ENCODE measurements at regions not wholly inside any gene's neighbourhood (a gene's known extent, or its start where the extent isn't known, plus 50 kb on each side); places are given as distances from the start of the nearest gene placed in this dataset.

DNA sequence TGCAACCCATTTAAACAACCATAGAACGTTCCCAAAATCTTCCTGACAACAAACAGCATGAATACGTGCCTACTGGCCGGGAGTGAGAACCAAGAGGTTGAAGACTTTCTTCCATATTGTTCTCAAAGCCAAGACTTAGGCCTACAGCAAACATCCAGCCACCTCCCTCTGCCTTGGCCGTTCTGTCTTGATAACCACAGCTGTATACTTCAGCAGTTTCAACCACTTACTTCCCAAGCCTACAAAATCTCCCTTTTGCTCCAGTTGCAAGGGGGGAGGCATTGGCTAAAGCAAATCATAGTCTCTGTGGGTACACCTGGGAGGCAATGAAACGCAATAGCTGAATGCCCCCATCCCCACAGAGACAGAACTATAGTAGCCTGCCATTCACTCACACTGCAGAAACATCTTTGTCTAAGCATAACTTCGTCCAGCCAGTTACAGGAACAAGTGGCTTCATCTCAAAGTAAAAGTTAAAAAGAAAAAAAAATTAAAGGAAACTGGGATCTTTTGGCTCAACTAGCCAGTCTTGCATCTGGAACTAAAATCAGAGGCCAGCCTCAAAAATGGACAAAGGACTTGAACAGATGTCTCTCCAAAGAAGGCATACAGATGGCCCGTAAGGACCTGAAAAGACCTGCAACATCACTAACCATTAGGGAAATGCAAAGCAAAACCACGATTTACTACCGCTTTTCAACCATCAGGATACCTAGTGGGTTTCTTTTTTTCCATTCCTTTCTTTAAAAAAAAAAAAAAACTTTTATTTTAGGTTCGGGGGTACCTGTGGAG lies 186.0 kb downstream of the PSMG1 start:
- DNase-seq = no peak

DNA sequence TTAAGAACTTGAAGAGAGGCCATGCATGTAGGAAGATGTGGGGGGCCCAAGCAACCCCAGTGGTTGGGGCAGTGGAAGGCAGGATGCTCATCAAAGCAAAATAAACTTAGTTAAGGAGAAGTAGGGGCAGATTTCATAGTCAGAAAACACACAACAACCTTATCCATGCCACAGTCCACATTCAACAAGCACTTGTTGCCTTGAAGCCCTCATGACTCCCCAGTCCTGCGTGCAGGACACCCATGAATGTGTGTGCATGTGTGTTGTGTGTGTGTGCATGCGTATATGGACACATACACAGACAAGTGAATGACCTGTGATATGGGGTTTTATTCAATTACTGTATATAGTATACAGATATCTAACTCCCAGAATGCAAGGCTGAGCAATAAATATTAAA lies 186.9 kb downstream of the PSMG1 start:
- no peak for DNase-seq

DNA sequence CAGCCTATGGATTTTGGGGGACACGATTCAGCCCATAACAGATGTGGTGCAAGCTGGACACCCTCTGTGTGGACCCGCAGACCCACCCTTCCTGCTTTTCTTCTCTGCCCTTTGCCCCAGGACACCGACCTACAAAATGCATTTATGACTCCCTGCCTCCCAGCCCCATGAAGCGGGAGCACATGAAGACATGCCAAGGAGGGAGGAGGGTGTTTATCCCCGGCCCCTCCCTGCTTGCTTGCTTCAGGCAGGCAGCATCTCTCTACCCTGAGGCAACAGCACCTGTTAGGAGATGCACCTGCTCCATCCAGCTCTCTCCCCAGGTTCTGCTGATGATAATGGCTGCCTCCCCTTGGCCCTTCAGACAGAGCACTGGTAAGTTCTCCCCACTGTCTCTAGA lies 187.5 kb downstream of the PSMG1 start:
- DNase-seq = no peak

DNA sequence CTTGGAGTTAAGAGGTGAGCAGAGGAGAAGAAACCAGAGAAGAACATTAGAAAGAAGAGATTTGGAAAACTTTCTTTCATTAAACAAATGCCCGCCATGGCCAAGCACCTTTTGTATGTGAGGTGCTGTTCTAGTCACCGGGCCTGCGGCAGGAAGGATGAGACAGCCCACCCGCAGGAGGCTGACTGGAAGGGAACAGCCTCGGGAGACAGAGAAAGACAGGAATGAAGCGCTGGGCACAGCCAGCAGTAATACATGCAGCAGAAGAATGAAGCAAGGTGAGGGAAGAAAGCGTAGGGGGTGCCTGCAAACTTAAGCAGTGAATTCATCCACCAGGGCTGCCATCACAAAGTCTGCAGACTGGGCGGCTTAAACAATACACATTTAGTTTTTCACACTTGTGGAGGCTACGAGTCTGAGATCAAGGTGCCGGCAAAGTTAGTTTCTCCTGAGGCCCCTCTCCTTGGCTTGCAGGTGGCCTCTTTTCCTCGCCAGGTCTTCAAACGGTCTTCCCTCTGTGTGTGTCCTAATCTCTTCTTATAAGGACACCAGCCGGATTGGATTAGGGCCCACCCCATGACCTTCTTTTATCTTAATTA lies 188.1 kb downstream of the PSMG1 start:
- DNase-seq = no peak

DNA sequence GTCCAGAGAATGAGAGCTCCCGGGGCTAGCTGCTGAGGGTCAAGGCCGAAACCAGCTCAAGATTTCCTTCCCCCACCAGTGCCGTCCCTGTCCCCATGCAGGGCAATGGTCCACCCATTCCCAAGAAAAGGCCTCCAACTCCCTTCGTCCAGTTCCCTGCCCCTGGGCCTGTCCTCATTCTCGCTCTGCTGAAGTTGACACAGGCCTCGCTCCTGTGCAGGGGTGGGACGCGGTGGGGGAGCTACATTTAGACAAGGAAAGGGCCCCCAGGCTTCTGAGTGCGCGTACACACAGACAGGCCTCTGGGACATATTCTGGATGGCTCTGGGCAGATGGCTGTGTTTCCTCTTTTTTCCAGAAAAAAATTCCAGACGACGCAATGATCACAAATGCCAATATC lies 188.3 kb downstream of the ETS2 start:
- no peak for DNase-seq

DNA sequence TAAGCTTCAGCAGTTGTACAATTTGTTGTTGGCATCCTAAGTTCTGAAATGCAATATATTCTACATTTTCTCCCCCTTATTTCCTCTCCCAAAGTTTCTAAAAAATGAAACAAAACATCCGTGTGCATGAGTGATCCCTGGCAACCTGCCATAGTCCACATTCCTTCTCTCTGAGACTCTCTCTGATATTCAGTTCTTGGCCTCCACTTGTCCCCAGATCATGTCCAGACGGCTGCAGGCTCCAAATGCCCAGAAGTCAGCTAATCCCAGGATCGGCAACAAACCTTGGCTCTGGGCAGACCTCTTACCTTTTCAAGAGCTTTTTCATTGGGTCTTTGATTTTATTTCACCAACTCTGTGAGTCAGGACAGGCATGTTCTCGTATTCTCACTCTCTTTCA lies 187.8 kb downstream of the ETS2 start:
- DNase-seq = no peak

DNA sequence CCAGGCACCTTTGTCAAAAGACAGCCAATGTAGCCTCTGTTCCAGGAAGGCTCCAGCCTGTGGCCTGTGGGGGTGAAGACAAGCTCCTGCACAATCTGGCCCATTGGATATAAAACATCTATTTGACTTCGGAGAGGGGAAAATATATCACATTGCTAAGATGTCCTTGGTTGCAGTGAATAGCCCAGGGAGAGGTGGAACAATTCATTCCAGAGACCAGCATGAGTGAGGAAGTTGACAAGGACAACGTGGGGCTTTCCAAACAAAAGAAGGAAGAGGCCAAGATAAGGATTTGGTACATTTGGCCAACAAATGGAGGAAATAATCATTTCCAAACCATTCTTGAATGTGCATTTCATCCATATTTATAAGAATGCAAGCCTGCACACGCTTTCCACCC lies 187.0 kb downstream of the ETS2 start:
- no peak for DNase-seq

DNA sequence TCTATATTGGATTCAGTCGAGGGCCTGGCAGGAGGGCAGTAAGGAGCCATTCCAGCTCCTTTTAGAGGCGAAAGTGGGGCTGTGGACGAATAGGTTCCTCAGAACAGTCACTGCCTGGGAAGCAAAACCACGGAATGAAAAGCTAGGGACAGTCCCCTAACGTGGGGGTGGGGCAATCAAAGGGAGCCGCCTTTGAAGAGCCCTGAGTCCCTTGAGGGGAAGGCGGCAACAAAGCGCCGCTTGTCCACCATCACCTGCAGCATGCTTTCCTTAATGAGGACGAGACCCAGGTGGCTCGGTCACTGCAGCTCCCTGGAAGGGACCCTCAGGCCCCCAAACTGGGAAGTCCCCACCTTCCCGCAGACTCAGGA lies 184.7 kb downstream of the ETS2 start:
- DNase-seq = peak; percentile 72

DNA sequence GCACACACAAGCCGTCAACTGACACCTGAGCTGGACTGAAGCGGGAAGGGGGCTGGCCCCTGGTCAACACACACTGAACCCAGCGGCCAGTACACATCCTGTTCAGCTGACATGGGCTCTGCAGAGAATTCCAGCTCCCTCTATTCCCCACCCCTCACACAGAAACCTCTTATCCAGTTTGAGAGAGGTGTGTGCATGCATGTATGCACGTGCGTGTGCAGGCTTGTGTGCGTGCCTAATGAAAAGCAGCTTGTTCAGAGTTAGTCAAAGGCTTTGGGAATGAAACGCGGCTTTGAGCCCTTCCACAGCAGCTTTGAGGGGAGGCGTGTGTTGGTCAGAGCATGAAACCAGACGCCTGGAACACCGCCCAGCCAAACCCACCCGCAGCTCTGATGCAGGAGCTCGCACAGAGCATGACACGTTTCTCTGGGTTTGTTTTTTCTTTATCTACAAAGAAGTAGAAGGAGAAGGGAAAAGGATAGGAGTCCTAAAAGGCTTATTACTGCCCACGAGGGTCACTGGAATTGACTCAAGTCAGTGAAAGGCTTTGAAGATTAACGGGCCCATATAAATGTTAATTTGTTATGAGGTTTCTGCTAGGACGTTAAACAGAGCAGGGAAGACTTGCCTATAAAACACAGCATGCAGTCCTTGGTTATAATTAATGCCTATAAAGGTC lies 184.2 kb downstream of the ETS2 start:
- peak; percentile 72 for DNase-seq

DNA sequence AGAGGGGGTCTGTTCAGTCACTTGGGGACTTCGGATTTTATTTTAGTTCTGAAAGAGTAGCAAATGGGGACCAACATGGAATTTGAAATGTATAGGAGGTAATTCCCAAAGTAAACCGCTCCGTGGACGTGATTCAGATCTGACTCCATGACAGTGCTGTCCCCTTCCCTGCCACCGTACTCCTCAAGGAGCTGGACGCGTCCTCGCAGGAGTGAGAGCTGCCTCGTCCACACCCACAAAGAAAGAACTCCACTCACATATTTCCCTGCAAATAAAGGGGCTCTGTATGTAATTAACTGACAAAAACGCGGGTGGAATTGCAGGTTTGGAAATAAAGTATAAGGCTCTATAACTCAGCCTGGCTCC lies 183.6 kb downstream of the ETS2 start:
- DNase-seq = no peak

DNA sequence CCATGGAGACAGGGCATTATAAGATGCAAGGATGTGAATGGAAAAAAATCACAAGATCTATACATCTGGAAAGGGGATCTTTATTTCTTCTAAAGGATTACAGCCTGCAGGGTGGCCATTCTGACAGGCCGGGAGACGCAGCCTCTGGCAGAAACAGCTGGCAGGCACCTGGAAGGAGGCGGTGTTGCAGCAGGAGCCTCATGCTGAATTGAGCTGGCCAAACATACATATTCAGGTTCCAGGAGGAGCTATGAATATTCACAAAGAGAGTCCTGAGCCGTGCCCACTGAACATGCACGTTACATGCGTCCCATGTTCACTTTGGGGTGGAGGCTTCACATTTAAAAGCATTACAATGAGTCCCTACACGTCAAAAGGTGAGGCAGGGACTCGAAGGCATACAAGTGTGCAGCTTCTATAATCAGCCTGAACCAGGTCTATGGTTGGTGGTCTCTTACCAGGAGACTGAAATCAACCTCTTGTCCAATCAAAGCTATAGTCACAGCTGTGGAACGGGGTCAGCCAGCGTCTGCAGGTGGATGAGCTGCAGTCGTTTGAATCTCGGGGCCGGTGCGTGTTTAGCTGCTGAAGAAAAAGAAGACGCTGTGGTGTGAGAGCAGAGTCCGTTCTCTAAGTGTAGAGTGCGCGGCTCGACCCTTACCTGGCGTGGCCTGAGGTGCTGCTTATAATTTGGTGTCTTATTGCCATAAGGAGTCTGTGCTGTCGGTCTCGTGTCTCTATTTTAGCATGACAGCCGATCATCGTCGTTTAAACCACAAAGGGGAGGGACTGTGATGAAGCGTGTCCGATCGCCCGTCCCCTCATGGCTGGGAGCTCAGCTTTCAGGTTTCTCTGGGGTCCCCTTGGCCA lies 183.0 kb downstream of the ETS2 start:
- DNase-seq = no peak

DNA sequence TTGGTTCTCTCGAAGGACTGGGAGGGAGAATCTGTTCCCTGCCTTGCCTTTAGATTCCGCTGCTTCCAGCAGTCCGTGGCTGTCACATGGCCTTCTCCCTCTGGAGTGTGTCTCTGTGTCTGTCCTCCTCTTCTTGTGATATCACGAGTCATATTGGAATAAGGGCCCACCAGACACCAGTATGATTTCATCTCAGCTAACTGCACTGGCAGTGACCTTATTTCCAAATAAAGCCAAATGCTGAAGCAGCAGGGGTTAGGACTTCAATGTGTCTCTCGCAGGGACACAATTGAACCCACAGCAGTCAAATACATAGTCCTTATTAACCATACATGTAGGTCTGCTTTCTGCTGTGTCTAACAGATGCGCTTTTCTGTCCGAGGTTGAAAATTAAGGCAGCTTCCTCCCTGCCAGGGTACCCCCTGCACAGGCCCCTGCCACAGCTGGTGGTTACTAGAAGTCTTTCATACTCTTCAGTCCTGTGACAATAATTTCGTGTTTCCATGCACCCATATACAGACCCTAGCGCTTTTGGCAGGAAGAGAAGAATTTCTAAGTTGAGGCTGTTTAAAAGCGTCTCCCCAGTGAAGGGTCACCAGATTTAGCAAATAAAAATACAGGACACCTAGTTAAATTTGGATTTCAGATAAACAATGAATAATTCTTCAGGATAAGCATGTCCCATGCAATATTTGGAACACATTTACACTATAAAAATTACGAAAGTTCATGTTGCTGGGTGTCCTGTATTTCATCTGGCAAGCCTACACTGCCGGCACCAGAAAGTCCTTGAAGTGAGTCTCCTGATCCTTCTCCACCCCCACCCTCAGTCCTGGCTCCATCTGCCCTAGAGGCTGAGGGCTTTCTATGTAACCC lies 182.1 kb downstream of the ETS2 start:
- no peak for DNase-seq

DNA sequence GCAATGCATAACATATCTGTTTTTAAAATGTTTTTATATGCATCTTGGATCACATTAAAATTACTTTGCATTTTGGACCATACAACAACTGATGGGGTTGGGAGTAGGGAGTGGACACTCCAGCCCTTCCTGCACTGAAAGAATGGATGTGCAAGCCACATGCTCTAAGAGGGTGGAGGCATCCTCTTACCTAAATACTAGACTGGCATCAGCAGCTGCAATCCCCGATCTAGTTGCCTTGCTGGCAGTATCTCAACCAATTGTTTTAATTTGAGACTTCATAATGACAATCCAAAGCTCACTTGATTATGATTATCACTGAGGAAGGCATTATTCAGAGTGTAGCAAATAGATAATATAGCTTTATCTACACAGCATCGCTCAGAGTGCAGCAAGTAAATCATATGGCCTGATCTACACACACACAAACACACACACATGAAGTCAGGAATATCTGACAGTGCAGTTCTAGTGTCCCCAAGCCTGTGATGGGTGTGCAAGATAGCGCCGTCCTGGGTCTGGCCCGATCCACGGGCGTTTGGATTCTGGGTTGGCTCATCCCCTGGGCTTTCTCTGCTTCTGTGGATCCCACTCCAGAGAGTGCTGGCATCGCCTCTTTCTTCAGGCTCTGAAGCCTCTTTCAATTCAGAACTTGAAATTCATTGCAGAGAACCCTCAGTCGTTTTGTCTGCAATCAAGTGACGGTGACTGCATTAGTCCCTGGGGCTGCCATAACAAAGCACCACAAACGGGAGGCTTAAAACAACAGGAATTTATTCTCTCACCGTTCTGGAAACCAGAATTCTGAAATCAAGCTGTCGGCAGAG lies 181.3 kb downstream of the ETS2 start:
- DNase-seq = no peak

DNA sequence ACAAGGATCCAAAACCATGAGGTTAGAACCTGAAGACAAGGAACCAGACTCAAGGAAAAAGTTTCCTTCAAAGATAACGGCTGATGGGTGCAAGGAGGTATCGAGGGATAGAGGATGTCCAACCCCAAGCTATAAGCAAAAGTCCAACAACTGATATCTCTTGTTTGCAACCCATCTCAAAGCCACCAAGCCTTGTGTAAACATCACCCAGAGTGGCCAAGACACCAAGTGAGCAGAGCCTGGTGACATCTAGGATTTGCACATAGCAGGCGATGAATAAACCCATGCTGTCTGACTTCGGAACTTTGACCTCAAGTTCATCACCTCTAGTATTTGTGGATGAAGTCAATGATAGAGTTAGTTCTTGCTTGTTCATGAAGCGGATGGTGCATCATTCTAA lies 180.7 kb downstream of the ETS2 start:
- DNase-seq = no peak

DNA sequence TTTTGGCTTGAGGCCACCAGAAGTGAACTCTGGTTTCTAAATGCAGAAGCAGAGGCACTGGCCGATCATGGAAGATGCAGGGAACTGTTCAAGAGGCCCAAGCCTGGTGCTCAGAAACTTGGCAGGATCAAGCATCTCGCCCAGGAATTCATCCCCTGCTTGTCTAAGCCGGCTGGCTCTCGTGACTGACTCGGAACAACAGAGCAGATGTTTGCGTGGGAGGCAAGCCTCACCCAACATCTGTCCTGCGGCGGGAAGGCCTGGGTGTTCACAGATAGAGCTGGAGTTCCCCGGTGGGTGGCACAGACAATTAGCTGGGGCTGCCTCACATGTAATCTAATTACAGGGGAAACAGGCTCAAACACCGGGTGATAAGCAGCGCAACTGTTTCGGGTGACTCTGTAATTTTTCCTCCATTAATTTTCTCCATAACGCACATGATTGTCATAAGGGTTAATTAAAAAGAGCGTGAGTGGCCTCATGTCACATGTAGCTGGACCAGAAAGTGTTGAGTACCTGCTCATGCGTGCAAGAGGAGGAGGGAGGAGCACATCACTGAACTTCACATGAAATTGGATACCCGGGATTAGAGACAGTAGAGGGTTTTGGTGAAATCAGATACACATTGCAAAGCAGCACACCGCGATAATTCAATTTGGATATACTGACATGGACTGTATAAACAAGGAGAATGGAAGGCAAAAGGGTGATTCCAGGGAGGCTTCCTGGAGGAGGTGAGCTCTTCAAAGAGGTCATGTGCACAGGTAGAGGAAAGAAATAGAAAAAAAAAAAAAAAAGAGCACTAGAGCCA lies 180.0 kb downstream of the ETS2 start:
- peak; percentile 89 for DNase-seq

DNA sequence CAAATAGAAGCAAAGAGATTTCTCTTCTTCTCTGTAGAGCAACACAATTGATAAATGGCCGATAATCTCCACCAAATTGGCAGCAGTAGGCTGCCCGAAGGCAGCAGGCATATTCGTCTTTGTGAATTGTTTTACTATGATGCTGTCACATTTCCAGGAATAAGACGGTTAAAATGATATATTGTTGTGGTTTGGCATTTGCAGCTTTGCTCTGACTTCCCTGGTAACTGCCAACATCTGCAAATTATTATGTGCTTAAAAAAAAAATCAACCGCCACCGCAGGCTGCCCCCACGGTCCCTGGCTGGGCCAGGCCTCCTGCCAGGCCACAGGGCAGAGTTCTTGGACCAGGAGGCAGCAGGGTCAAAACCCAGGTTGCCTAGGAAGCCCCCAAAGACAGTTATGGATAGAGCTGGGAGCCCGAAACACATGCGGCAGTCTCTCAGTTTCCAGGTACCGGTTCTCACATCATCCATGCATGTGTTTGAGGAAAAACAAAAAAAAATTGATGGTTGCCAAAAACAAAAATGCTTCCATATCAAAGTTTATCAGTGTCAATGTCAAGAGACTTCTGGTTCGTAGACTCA lies 179.3 kb downstream of the ETS2 start:
- no peak for DNase-seq

DNA sequence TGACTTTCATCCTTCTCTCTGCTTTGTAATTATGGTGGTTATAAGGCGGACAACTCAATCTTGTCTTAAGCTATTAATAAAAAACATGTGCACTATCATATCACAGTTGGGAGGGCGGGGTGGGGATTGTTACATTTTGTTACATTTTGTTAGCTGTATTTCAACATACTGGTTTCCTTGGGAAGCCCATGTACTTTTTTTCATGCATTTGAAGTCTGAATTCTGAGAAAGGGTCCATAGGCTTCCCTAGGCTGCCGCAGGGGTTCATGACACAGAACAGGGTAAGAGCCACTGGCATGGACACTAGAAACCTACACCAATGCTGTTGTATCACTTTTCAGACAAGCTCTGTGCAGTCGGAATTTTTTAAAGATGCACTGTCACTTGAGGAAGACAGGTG lies 178.8 kb downstream of the ETS2 start:
- DNase-seq = no peak

DNA sequence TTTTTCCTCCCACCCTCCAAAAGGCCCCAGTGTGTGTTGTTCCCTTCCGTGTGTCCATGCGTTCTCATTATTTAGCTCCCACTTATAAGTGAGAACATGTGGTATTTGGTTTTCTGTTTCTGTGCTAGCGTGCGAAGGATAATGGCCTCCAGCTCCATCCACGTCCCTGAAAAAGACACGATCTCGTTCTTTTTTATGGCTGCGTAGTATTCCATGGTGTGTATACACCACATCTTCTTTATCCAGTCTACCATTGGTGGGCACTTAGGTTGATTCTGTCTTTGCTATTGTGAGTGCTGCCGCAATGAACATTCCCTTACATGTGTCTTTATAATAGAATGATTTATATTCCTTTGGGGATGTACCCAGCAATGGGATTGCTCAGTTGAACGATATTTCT lies 177.8 kb downstream of the ETS2 start:
- DNase-seq = no peak

DNA sequence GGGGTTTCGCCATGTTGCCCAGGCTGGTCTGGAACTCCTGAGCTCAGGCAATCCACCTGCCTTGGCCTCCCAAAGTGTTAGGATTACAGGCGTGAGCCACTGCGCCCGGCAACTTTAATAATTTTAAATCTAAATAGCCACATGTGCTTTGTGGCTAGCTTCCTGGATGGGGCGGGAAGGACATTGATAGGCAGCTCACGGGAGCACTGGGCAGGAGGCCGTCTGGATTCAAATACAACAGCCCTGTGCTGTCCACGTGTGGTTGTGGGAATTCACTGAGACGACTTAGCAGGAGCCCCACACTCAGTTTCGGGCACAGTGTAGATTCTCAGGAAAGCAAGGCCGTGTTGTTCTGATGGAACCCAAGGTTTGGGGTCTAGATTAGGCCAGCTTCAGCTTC lies 177.1 kb downstream of the ETS2 start:
- no peak for DNase-seq

DNA sequence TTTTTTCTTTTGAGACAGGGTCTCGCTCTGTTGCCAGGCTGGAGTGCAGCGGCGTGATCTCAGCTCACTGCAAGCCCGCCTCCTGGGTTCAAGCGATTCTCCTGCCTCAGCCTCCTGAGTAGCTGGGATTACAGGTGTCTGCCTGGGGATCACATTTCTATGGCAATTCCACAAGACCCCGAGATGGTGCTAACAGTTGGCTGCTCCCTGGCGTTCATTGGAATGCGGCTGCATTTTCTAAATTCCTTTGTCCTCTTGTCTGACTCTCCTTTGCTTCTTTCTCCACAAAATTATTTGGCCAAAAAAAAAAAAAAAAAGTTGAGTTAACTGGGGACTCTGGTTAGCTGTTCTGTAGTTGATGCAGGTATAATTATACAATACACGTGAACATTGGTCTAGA lies 176.4 kb downstream of the ETS2 start:
- no peak for DNase-seq
